GM10266 (cell line): ENCODE measurements at regions not wholly inside any gene's neighbourhood (a gene's known extent, or its start where the extent isn't known, plus 50 kb on each side); places are given as distances from the start of the nearest gene placed in this dataset.

Source experiments
- DNase-seq: peaks from one replicate; pipeline ENCODE4 v3.0.0; 2012; ENCODE audit errors: extremely low spot score
- CTCF ChIP-seq: IDR thresholded peaks from 2 replicates; pipeline ENCODE4 v1.5.1; 2012; ENCODE audit warnings: mild to moderate bottlenecking, low read depth; ENCODE audit not compliant: control insufficient read depth, insufficient read depth; ENCODE audit errors: missing control alignments

- TF ChIP-seq CTCF, result no peak
- no peak for DNase-seq
These were observed 376.4 kb downstream of the BRD1 start for GRCh38 chr22:49451070-49451840.

GRCh38 chr22:49450498-49450897 lies 377.2 kb downstream of the BRD1 start:
- TF ChIP-seq CTCF, result no peak
- DNase-seq, result no peak

- DNase-seq, result no peak
- no peak for TF ChIP-seq CTCF
These were observed 377.7 kb downstream of the BRD1 start for GRCh38 chr22:49449811-49450446.

GRCh38 chr22:49449377-49449776 lies 378.3 kb downstream of the BRD1 start:
- no peak for TF ChIP-seq CTCF
- DNase-seq, result no peak

GRCh38 chr22:49448526-49448925 lies 379.1 kb downstream of the BRD1 start:
- no peak for TF ChIP-seq CTCF
- no peak for DNase-seq

GRCh38 chr22:49447837-49448236 lies 379.8 kb downstream of the BRD1 start:
- no peak for DNase-seq
- TF ChIP-seq CTCF, result no peak
